Liver (tissue), 8 donors: ENCODE measurements at regions not wholly inside any gene's neighbourhood (a gene's known extent, or its start where the extent isn't known, plus 50 kb on each side); places are given as distances from the start of the nearest gene placed in this dataset.

ENCODE experiments used
- DNase-seq: peaks from one replicate; pipeline ENCODE4 v3.0.0-alpha.2; 2017; ENCODE audit warnings: low spot score
- H3K27ac ChIP-seq, 2 donors: one replicate each; pipeline ENCODE4 v1.7.0; 2013; ENCODE audit warnings: inconsistent platforms in 2 of 2, low read length in 2 of 2, control low read depth in 1 of 2, low read depth in 1 of 2, mild to moderate bottlenecking in 1 of 2
- H3K27me3 ChIP-seq, 4 donors: one replicate each; pipeline versions ENCODE4 v1.6.1 to v1.7.0; 2013; ENCODE audit warnings: low read length in 3 of 4, inconsistent platforms in 1 of 4, mild to moderate bottlenecking in 1 of 4, moderate library complexity in 1 of 4; ENCODE audit not compliant: control insufficient read depth in 4 of 4, insufficient read depth in 4 of 4
- H3K36me3 ChIP-seq, 4 donors: one replicate each; pipeline versions ENCODE4 v1.6.1 to v1.7.0; 2013; ENCODE audit warnings: low read length in 3 of 4, mild to moderate bottlenecking in 3 of 4, low read depth in 1 of 4, moderate library complexity in 1 of 4; ENCODE audit not compliant: control insufficient read depth in 4 of 4, insufficient read depth in 3 of 4
- H3K4me1 ChIP-seq, 4 donors: one replicate each; pipeline versions ENCODE4 v1.6.1 to v1.7.0; 2013; ENCODE audit warnings: low read length in 3 of 4, mild to moderate bottlenecking in 3 of 4, moderate library complexity in 1 of 4; ENCODE audit not compliant: control insufficient read depth in 4 of 4, insufficient read depth in 4 of 4
- H3K4me3 ChIP-seq, 3 donors: one replicate each; pipeline versions ENCODE4 v1.6.1 to v1.7.0; 2013; ENCODE audit warnings: low read length in 3 of 3, control low read depth in 1 of 3, low read depth in 1 of 3, mild to moderate bottlenecking in 1 of 3
- H3K9ac ChIP-seq, 2 donors: one replicate each; pipeline ENCODE4 v1.7.0; 2013; ENCODE audit warnings: low read length in 2 of 2, mild to moderate bottlenecking in 2 of 2, moderate library complexity in 2 of 2, control low read depth in 1 of 2, low read depth in 1 of 2
- H3K9me3 ChIP-seq, 4 donors: one replicate each; pipeline versions ENCODE4 v1.6.1 to v1.7.0; 2013; ENCODE audit warnings: low read length in 3 of 4; ENCODE audit not compliant: control insufficient read depth in 4 of 4
- EGR1 ChIP-seq, 2 donors: IDR thresholded peaks; 2 replicates each; pipeline ENCODE4 v1.6.1; 2016 to 2018; ENCODE audit warnings: antibody characterized with exemption in 2 of 2, low read depth in 2 of 2
- FOXA1 ChIP-seq: IDR thresholded peaks from 2 replicates; pipeline ENCODE4 v1.6.1; 2016; ENCODE audit warnings: antibody characterized with exemption
- FOXA2 ChIP-seq: IDR thresholded peaks from 2 replicates; pipeline ENCODE4 v1.6.1; 2016; ENCODE audit warnings: antibody characterized with exemption
- GABPA ChIP-seq, 2 donors: IDR thresholded peaks in 1 of 2; conservative IDR thresholded peaks in 1 of 2; 2 replicates each; pipeline ENCODE4 v1.6.1; 2016; ENCODE audit warnings: antibody characterized with exemption in 2 of 2, mild to moderate bottlenecking in 1 of 2, moderate library complexity in 1 of 2
- HNF4A ChIP-seq, 2 donors: conservative IDR thresholded peaks; 2 replicates each; pipeline ENCODE4 v1.6.1; 2016; ENCODE audit warnings: antibody characterized with exemption in 2 of 2, mild to moderate bottlenecking in 2 of 2
- HNF4G ChIP-seq: IDR thresholded peaks from 2 replicates; pipeline ENCODE4 v1.6.1; 2016; ENCODE audit warnings: antibody characterized with exemption
- JUND ChIP-seq, 2 donors: IDR thresholded peaks; 2 replicates each; pipeline ENCODE4 v1.6.1; 2016; ENCODE audit warnings: antibody characterized with exemption in 2 of 2
- NR2F2 ChIP-seq: IDR thresholded peaks from 2 replicates; pipeline ENCODE4 v1.6.1; 2016; ENCODE audit warnings: antibody characterized with exemption
- RAD21 ChIP-seq, 2 donors: IDR thresholded peaks; 2 replicates each; pipeline ENCODE4 v1.6.1; 2016; ENCODE audit warnings: antibody characterized with exemption in 2 of 2, mild to moderate bottlenecking in 2 of 2
- REST ChIP-seq: IDR thresholded peaks from 2 replicates; pipeline ENCODE4 v1.6.1; 2016; ENCODE audit warnings: antibody characterized with exemption, mild to moderate bottlenecking
- RXRA ChIP-seq, 2 donors: IDR thresholded peaks; 2 replicates each; pipeline ENCODE4 v1.6.1; 2017 to 2018; ENCODE audit warnings: antibody characterized with exemption in 2 of 2, mild to moderate bottlenecking in 1 of 2
- SP1 ChIP-seq: IDR thresholded peaks from 2 replicates; pipeline ENCODE4 v1.6.1; 2018; ENCODE audit warnings: antibody characterized with exemption, mild to moderate bottlenecking
- TAF1 ChIP-seq: conservative IDR thresholded peaks from 2 replicates; pipeline ENCODE4 v1.6.1; 2016; ENCODE audit warnings: antibody characterized with exemption, mild to moderate bottlenecking
- ZBTB33 ChIP-seq: IDR thresholded peaks from 2 replicates; pipeline ENCODE4 v1.6.1; 2016; ENCODE audit warnings: antibody characterized with exemption
- WGBS: extraction: QIAGEN DNeasy Blood & Tissue Kit; methylation state at CpG from one replicate; pipeline ENCODE4 v1.1.7; 2013; 5-methylcytosine and 5-hydroxymethylcytosine counted together
- TF ChIP-seq, protein P1 (sequence below): fragments of 150-350 bp; IDR thresholded peaks from 2 replicates; pipeline ENCODE4 v1.5.1; 2017; ENCODE audit warnings: improper control_type of control experiment, low read depth, low read length; ENCODE audit not compliant: missing input control
- donor health status: healthy.
- donor health status: healthy.
- donor health status: healthy.
- donor health status: healthy.
- donor health status: healthy.

DNA sequence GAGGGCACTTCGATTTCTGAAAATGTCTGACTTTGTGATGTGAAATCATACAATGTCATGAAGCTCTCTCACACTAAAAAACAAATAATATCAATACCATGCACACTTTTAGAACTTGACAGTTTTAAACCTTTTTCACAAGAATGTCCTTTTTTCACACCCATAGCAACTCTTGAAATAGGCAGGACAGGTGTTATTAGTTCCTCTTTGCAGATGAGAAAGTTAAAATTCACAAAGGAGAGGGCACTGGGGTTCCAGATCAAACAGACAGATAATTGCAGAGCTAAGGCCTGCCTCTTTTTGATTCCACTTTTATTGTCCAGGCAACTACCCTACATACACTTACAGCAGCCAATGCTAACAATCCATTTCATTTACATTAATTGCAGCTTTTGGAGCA lies 142.8 kb downstream of the KLF12 start (continued):
- TF ChIP-seq FOXA2, result no peak

DNA sequence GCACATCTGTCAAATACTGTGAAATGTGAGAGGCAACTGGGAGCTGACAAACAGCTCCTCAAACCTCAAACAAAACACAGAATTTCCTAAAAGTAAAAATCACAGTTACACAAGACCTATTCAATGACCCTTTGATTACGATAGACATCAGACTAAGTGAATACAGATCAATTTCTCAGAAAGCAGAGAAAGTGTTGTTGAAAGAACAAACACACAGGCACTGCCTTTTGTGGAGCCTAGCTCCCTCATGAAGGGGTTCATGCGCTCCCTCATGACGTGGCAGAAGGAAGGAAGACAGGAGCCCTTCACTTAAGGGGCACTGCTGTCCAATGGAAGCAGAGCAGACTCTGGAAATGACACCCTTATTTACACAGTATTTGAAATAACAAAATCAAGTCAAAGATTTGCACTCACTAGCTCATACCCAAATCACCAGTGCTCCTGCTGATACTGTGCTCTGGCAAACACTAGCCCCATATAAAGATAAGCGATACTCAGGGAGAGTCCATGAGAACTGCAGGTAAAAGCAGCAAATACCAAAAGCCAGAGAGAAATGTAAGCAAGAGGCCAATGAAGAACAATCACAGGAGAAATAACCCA lies 144.9 kb downstream of the KLF12 start:
- WGBS, result 44% methylated on average over 4 of the region's 4 CpGs
- no peak overlapping the region for H3K4me3 ChIP-seq
- H3K9ac ChIP-seq, result peak overlapping the region in 1 of 2 donors; percentile 14
- no peaks in the 10 kb centered on the region for H3K9me3 ChIP-seq
- peaks cover 0 to 4% (median 2%) of the 10 kb centered on the region in 4 donors for H3K36me3 ChIP-seq
- no peak for DNase-seq
- peaks cover 0 to 12% (median 4%) of the 10 kb centered on the region in 4 donors for H3K4me1 ChIP-seq
- TF ChIP-seq ZBTB33 (peak; percentile 45), TAF1 (peak; percentile 40), REST (peak; percentile 33), FOXA1 (peak; percentile 29), GABPA (IDR thresholded peaks at IDR 0.05 in 1 of 2, conservative IDR thresholded peaks at IDR 0.05 in 1 of 2) (no peak), HNF4G (no peak), NR2F2 (no peak), RAD21 (IDR thresholded peaks at IDR 0.05) (peak; percentile 36 to 48), FOXA2 (peak; percentile 84), SP1 (peak; percentile 46), RXRA (IDR thresholded peaks at IDR 0.05) (peak; percentile 34 to 60), EGR1 (IDR thresholded peaks at IDR 0.05; ENCODE audit: low read depth in 2 of 2) (no peak), JUND (IDR thresholded peaks at IDR 0.05) (no peak), HNF4A (conservative IDR thresholded peaks at IDR 0.05) (peak; percentile 53 to 61)
- TF ChIP-seq, protein P1, sequence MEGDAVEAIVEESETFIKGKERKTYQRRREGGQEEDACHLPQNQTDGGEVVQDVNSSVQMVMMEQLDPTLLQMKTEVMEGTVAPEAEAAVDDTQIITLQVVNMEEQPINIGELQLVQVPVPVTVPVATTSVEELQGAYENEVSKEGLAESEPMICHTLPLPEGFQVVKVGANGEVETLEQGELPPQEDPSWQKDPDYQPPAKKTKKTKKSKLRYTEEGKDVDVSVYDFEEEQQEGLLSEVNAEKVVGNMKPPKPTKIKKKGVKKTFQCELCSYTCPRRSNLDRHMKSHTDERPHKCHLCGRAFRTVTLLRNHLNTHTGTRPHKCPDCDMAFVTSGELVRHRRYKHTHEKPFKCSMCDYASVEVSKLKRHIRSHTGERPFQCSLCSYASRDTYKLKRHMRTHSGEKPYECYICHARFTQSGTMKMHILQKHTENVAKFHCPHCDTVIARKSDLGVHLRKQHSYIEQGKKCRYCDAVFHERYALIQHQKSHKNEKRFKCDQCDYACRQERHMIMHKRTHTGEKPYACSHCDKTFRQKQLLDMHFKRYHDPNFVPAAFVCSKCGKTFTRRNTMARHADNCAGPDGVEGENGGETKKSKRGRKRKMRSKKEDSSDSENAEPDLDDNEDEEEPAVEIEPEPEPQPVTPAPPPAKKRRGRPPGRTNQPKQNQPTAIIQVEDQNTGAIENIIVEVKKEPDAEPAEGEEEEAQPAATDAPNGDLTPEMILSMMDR, result no peak
- peak overlapping the region; percentile 14 to 70 for H3K27ac ChIP-seq
- H3K27me3 ChIP-seq, result no peaks in the 10 kb centered on the region
